Breast epithelium (tissue), 3 donors: ENCODE measurements at regions not wholly inside any gene's neighbourhood (a gene's known extent, or its start where the extent isn't known, plus 50 kb on each side); places are given as distances from the start of the nearest gene placed in this dataset.

Source experiments
- CTCF ChIP-seq, 3 donors: fragments of 450-650 bp; IDR thresholded peaks; one replicate each; pipeline ENCODE4 v1.5.1; 2016 to 2017; ENCODE audit warnings: antibody characterized with exemption in 3 of 3, mild to moderate bottlenecking in 3 of 3, moderate library complexity in 3 of 3
- POLR2A ChIP-seq: fragments of 450-650 bp; IDR thresholded peaks from one replicate; pipeline ENCODE4 v1.6.1; 2016; ENCODE audit warnings: antibody characterized with exemption, mild to moderate bottlenecking, moderate library complexity

DNA sequence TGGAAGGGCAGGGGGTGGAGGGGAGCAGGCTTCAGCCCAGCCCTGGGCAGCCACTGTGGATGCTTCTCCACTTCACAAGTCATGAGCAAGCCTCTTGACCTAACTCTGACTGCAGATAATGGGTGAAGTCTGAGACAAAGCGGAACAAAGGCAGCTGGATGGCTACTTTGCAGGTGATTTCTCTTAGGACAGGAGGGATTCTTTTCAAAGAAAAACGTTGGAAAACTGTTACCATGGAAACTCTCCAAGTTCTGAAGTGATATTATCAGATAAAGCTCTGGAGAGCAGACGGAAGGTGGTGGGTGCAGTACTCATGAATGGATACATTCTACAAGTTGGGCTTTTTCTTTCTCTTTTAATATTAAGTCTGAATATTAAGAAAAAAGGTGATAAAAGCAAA lies 254.2 kb upstream of the SLCO3A1 start:
- TF ChIP-seq CTCF (IDR thresholded peaks at IDR 0.05) (no peak), POLR2A (no peak)
